Head of caudate nucleus (tissue), 42 donors: ENCODE measurements at regions not wholly inside any gene's neighbourhood (a gene's known extent, or its start where the extent isn't known, plus 50 kb on each side); places are given as distances from the start of the nearest gene placed in this dataset.

Experiments
- DNase-seq, 42 donors: peaks; one replicate each; pipeline versions ENCODE4 v3.0.0 to v3.0.0-alpha.2; 2020 to 2021; ENCODE audit warnings: mixed read lengths in 7 of 42
- intact Hi-C: fragments of 100-400 bp; cut with DNase I; formaldehyde crosslinking; loops from one replicate; pipeline ENCODE4 v1.15.0; 2022

DNA sequence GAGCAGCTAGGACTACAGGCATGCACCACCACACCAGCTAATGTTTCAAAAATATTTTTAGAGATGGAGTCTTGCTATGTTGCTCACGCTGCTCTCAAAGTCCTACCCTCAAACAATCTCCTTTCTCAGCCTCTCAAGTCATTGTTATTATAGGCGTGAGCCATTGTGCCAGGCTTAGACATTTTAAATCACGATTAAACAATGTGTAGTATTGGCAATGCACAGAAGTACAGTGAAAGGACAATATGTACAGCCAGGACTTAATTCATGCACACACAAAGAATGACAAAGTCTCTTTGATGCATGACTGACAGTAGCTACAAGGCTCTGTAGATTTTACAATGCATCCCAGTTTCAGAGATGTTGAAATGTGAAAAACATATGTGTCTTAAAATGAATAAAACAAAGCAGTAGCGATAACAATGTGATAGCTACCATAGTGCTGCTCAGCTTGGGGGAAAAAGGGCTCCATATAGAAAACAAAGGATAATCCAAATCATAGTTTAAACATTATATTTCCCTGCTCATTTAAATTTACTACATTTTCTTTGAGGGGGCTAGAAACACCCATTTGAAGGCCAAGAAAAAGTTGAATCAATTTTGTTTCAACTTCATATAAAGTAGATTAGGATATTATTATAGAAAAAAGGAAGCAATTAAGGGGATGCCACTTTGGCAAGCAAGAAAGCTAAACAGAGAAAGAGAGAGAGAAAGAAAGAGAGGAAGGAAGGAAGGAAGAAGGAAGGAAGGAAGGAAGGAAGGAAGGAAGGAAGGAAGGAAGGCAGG lies 272.4 kb upstream of the SMIM31 start:
- DNase-seq: no peak
- intact Hi-C loops: no loop called here

DNA sequence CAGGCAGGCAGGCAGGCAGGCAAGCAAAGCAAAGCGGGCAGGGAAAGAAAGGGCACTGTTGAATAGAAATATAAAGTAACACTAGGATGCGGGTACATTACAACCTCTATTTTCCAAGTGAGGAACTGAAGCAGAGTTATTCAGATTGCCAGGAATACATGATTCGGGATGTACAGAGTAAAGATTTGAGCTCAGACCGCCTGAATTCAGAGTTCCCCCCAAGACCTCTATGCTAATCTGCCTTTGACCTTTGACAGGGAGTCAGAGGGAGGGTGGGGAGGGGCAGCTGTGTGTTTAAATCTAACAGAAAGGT lies 271.9 kb upstream of the SMIM31 start:
- no peak for DNase-seq
- intact Hi-C loops: no loop called here

DNA sequence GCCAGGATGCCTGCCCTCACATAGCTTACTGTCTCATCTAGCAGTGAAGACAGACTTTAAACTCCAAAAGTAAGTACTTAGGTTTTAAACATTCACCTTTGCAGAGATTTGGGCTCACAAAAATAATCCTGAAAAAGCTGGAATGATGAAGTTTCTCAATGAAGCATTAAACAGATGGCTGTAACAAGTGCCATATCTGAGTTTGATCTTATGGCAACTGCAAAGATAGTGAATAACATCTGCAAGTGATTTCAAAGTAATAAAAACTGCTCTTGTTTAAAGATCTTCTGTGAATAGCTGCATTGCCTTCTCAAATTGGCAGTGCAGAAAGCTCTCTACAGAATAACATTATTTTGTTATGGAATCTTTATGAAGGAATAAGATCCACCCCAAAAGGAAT lies 271.2 kb upstream of the SMIM31 start:
- DNase-seq: no peak
- intact Hi-C loops: no loop called here

DNA sequence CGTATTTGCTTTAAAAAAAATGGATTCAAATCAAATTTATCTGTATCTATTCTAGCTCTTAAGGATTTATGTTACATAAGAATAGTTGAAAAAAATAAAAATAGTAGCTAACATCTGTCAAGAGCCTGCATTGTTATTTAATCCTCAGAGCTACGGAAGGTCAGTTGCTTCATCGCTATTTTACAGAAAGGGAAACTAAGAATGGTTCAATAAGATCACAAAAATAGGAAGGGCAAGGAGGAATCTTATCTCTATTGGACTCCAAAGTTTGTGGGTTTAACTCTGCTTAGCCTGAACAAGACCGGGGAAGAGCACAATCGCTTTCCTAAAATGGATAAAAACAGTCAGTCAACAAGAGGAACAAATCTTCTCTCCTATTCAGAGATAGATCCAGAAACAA lies 270.2 kb upstream of the SMIM31 start:
- intact Hi-C loops: no loop called here
- DNase-seq: no peak

DNA sequence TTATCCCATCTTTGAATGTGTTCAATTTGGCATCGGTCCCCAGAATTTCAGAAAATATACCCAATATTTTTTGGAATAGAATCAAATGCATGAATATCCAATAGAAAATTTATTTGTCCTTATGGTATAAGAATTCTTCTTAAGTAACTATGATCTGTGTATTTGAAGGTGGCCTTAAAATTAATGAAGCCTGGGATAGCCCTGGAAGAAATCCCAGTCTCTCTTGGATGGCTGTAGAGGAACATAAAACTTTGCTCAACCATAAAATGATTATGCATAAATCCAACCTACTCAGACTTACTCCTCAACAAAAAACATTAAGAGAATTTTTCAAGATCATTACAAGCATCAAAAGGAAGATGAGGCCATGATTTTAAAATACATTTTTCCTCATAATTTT lies 269.4 kb upstream of the SMIM31 start:
- intact Hi-C loops: no loop called here
- no peak for DNase-seq

DNA sequence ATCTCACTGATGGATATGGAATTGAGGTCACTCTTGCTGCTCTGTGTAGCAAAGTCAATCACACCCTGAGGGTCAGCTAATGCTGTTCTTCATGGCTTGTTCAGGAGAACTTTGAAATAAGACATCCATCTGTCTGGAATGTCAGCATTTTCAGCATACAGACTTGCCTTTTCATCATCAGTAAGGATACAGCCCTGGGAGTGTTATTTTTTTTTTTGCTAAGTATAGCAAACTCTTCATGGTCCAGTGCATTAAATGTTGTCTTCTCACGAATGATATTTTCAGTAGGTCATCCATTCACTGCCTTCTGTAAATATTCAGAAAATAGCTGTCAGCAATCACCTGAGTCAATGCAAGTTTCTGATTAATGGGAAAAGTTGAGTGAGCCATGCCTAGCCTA lies 268.8 kb upstream of the SMIM31 start:
- DNase-seq: no peak
- intact Hi-C loops: no loop called here

DNA sequence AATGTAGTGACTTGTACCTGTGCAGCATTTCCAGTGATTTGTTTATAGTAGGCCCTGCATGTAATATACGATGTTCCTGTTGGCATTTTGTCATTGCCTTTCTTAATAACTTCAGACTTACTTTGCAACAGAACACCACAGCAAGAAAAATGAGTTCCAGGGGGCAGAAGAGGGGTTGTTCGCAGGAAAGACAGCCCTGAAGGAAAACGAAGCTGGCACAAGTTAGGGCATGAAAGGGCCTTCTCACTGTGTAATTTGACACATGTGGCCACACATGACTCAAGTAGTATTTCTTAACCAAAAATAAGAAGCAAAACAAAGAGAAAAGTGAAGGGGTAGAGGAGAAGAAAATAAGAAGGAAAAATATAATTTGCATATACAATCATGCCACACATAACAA lies 265.8 kb upstream of the SMIM31 start:
- DNase-seq: no peak
- intact Hi-C loops: no loop called here

DNA sequence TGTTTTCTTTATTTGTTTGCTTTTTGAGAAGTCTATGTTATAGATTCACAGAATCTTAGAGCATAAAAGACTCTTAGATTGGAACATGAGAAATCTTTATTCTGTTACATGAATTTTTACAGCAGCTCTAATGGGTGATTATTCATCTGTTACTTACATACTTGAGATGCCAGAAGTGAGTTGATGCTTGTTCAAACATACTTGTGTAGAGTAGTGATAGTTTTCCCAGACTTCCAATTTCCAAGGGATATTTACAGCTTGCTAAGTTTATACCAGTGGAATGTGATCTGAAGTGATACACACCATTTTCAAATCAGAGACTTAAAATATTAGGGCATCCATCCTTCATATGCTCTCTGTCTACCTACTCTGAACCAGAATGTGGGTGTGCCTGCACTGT lies 252.9 kb upstream of the SMIM31 start:
- DNase-seq: no peak
- intact Hi-C loops: no loop called here

DNA sequence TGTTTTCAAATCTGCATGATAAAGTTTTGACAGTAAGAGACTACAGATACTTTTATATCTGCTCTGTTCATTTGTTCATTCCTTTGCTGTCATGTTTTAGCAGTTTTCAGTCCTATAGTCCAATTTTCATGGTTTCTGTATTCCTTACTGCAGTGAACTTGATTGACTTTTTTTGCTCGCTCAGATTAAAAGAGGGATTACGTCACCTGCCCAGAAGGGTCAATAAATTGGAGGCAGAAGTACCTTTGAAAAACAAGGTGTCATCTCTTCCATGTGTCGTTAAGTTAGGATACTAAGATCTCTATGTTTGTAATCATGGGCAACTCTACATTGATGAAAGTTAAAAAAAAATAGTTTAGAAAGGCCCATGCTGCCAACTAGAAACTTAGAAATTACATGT lies 250.1 kb upstream of the SMIM31 start:
- intact Hi-C loops: no loop called here

DNA sequence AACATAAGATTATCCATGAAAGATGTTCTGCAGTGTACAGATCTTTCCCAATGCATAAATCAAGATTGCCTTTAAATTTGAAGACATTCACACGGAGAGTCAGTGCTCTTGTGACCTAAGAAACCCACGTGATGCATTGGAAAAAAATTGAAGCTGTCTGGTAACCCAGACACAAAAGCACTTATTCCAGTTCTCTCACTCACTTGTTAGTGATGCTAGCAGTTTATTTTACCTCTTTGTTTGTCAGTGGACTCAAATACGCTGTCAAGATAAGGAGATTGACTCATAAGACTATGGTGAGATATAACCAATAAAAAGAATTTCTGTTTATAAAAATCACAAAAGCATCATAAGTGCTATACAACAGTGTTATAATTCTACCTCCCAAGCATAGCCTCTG lies 245.8 kb upstream of the SMIM31 start:
- no peak for DNase-seq
- intact Hi-C loops: no loop called here

More for the DNA sequence above, 250.1 kb upstream of the SMIM31 start:
- no peak for DNase-seq

DNA sequence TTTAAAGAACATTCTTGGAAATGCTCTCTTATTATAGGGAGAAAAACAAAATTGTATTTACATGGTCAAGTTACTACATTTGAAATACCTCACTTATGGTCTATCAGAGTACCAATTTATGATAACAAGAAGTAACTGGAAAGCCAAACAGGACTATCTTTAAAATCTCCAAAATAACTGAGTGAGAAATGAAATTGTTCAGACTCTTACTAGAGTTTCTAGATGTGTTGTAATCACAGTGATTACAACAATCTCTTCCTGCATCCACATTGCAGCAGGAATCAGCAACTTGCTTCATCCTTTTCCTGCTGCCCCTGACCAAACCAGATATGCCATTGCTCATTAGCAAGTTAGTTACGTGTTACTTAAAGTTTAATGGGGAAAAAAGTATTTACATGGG lies 245.2 kb upstream of the SMIM31 start:
- DNase-seq: no peak
- intact Hi-C loops: no loop called here

DNA sequence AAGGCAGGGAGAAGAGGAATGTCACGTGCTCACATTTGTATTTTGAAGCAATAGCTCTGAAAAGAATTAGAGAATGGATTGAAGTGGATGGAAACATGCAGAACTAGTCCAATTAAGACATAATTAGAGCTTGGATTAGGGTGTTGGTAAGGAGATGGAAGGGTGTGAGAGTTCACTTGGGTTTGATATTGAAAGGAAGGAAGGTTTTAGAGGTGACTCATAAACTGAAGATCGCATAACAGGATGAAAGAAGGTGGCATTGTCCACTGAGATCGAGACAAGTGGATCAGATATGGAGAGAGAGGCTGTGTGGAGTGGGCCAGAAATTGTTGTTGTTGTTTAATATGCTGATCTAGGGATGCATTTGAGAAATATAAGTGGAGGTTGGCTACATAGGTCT lies 244.0 kb upstream of the SMIM31 start:
- intact Hi-C loops: no loop called here
- no peak for DNase-seq

DNA sequence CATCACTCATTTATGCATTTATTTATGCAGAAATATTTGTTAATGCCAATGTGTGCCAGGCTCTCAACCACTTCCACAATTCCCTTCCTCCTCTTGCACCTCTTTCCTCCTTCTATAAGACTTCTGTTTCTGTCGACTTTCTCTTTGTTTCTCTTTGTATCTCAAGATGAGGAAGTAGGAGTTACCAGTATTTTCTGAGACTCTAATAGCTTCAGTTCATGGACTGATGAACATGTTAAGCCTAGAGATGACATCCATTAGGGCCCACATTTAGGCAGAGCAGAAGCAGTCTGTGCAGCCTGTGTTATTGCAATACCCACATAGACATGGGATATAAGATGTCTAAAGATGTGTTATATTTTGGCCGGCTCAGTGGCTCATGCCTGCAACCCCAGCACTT lies 241.8 kb upstream of the SMIM31 start:
- intact Hi-C loops: no loop called here
- DNase-seq: no peak

DNA sequence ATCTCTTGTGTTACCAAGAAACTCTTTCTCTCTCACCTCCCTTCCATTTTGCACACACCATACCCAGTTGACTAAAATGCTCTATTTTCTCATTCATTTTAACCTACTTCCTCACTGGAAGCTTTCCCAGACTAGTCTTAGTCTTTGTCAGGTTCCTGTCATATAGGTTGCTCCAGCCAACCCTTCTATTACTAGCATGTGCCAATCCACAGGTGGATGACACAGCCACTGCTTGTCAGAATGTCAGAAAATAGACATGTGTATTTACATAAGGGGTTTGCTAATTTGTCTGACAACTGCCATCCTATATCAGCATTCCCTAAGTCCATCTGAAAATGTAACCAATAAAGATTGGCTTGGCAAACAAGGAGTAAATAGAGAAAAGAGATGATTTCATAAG lies 239.2 kb upstream of the SMIM31 start:
- intact Hi-C loops: no loop called here
- DNase-seq: no peak

DNA sequence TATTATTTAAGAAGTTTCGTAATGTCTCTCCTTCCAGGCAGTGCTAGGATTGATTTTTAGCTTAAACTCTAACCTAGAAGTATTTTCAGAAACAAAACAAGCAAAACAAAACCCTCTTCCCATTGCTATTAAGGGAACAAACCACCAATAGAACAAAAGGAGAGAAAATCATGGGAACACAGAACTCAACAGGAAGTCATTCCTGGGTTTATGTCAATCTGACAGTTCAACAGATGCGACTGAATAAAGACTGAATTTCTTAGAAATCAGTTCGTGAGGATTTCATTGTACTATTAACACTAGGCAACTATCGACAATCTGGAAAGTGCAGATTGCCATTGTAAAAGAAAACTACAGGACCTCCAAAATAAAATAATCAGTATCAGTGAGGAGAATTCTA lies 229.1 kb upstream of the SMIM31 start:
- no peak for DNase-seq
- intact Hi-C loops: no loop called here

DNA sequence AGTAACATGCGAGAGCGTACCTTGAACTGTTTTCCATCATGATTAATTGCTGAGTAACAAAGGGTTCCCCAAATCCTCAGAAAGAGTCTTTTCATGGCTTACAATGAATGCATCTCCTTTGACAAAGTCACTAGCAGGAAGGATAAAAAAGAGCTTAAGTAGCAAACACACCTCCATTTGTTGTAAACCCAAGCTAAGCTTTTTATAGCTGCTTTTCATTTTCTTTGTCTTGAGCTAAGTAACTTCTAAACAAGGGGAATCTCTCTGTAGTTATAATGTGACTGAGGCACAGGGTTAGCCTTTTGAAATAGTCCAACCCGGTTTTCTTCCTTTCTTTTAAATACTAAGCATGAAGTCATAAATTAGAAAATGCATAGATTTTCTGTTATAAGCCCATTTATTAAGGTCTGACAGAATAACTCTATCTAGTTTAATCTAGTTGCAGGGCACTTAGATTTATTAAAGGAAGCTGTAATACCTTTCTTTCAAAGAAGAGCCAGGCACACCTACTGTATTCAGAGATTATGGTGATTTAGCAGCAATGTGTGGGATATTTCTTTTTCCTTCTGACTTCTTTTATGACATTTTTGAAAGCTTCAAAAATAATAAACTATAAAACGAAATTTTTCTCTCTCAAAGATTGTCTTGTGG lies 226.9 kb upstream of the SMIM31 start:
- intact Hi-C loops: no loop called here
- no peak for DNase-seq

DNA sequence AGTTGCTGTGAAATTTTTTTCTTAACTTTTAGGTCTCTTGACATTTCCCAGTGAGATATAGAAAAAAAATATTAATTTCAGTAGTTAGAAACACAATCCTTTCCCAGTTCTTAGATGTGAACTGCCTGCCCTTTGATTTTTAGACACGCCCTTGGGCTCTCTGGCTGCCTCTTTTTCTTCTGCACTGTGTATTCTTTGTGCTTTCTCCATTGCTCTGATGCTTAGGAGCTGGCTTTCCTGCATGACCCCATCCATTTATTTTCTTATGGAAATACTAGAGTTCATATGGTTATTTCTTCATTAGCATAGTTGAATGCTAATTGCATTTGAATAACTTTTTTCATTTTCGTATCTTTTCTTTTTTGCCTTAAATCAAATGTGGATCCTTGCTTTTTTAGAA lies 224.9 kb upstream of the SMIM31 start:
- no peak for DNase-seq
- intact Hi-C loops: no loop called here

DNA sequence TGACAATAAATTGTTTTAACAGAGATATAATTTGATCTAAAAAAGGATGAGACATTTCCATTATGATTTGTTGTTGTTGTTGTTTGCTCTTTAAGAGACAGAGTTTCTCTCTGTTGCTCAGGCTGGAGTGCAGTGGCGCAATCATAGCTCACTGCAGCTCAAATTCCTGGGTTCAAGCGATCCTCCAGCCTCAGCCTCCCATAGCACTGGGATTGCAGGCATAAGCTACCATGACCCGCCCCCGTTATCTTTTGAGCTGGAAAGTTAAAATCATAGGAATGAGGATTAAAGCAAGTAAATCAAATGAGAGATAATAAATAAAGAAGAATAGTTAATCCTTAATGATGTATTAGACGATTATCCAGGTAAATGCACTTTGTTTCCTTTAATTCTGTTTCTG lies 224.4 kb upstream of the SMIM31 start:
- intact Hi-C loops: no loop called here
- no peak for DNase-seq

DNA sequence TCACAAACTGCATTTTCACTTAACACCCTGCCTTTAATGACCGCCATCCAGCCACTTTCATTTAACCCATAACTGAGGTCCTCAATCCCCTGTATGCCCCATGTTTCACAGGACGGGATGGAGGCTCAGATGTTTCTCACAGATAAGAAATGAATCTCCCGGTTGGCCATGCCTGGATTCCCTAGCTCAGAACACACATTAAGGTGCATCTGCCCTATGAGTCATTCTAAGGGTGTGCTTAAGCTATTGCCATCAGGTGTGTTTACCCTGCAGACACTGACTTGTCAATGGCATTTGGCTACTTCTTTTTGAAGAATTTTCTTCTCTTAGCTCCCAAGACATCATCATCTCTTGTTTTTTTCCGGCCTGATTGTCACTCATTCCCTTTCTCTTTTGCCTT lies 222.6 kb upstream of the SMIM31 start:
- intact Hi-C loops: no loop called here
- DNase-seq: no peak

DNA sequence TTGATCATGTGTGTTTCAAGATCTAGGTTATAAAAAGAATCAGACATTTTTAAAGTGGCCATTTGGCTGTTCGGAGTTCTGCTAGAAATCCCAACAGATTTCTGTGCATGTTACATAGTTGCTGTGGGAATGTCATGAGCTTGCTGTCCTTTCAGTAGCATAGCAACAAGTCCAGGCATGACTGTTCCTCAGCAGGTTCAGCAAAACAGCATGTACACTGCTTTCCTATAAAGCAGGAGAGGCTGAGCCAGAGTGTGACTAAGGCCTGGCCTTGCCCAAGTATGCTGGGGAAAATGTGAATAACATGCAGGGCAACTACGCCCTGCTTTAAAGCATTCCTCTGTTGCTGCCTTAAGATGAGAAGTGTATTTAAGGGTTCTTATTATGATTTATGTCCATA lies 217.1 kb upstream of the SMIM31 start:
- no peak for DNase-seq
- intact Hi-C loops: no loop called here

DNA sequence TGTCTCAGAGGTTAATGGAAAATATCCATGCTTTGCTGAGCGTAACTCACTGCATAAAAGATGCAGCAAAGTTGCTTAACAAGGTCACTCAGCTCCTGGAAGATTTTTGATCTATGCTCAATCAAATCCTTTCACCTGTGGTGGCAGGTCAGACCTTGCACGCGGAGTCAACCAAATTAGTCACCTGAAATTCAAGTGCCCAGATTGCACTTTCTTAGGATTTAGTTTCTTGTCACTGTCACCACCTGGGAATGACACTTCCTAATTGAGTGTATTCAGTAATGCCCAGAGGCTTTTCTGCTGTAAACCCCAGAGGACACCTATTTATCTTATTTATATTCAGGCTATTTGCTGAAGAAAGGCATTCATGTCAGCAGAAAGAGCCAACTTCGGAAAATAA lies 215.8 kb upstream of the SMIM31 start:
- DNase-seq: no peak
- intact Hi-C loops: no loop called here

DNA sequence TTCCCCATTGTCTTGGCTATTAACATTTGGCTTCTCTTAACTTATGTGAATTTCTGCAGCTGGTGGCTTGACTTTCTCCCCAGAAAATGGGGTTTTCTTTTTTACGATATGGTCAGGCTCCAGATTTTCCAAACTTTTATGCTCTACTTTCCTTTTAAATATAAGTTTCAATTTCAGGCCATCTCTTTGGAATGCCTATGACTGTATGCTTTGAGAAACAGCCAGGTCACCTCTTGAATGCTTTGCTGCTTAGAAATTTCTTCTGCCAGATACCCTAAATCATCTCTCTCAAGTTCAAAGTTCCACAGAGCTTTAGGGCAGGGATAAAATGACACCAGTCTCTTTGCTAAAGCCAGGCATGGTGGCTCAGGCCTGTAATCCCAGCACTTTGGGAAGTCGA lies 212.9 kb upstream of the SMIM31 start:
- DNase-seq: no peak
- intact Hi-C loops: no loop called here
